PC-9 (cell line): ENCODE measurements at regions not wholly inside any gene's neighbourhood (a gene's known extent, or its start where the extent isn't known, plus 50 kb on each side); places are given as distances from the start of the nearest gene placed in this dataset.
"Not testable (repeated sequence)": the region's sequence is repeated elsewhere in the genome, so short reads cannot be mapped to it uniquely, and the experiment has no call there.

Experiments used
- EZH2 ChIP-seq: fragments of 200-600 bp; sonication (generic); IDR thresholded peaks from 2 replicates; pipeline ENCODE4 v1.8.0; 2017; ENCODE audit warnings: antibody characterized with exemption, low read depth
- TF ChIP-seq, protein P1 (sequence below): fragments of 200-600 bp; sonication (generic); conservative IDR thresholded peaks from 2 replicates; pipeline ENCODE4 v1.6.1; 2017; ENCODE audit warnings: mixed run types, antibody characterized with exemption, mild to moderate bottlenecking, moderate library complexity

DNA sequence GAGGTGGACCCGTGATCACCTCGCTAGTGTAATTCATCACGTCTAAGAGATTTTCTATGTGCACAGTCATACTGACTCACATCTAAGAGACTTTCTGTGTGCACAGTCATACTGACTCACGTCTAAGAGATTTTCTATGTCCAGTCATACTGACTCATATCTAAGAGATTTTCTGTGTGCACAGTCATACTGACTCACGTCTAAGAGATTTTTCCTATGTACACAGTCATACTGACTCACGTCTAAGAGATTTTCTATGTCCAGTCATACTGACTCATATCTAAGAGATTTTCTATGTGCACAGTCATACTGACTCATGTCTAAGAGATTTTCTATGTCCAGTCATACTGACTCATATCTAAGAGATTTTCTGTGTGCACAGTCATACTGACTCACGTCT is 443.8 kb downstream of the BRD1 start:
- TF ChIP-seq, protein P1, sequence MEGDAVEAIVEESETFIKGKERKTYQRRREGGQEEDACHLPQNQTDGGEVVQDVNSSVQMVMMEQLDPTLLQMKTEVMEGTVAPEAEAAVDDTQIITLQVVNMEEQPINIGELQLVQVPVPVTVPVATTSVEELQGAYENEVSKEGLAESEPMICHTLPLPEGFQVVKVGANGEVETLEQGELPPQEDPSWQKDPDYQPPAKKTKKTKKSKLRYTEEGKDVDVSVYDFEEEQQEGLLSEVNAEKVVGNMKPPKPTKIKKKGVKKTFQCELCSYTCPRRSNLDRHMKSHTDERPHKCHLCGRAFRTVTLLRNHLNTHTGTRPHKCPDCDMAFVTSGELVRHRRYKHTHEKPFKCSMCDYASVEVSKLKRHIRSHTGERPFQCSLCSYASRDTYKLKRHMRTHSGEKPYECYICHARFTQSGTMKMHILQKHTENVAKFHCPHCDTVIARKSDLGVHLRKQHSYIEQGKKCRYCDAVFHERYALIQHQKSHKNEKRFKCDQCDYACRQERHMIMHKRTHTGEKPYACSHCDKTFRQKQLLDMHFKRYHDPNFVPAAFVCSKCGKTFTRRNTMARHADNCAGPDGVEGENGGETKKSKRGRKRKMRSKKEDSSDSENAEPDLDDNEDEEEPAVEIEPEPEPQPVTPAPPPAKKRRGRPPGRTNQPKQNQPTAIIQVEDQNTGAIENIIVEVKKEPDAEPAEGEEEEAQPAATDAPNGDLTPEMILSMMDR: not testable (repeated sequence)
- TF ChIP-seq EZH2: not testable (repeated sequence)
